ENCODE measurements at regions not wholly inside any gene's neighbourhood (a gene's known extent, or its start where the extent isn't known, plus 50 kb on each side); places are given as distances from the start of the nearest gene placed in this dataset.

GRCh38 chr14:50056435-50056834, 59.9 kb downstream of the VCPKMT start:
- Histone ChIP-seq H3K9me3 (ENCODE audit: control extremely low read depth in 1 of 3, control insufficient read depth in 2 of 3, insufficient read depth in 1 of 3, low read length in 2 of 3) (no peaks in the 10 kb centered on the region), H3K27ac (ENCODE audit: low read length in 2 of 2) (no peak overlapping the region), H3K4me1 (ENCODE audit: control insufficient read depth in 2 of 2, insufficient read depth in 2 of 2, low read length in 2 of 2) (peaks cover 23 to 43% of the 10 kb centered on the region in 2 donors), H3K4me3 (ENCODE audit: control extremely low read depth in 1 of 5, extremely low read depth in 1 of 5, insufficient read depth in 1 of 5, low read depth in 2 of 5, low read length in 4 of 5) (no peak overlapping the region), H3K9ac (ENCODE audit: low read length) (no peak overlapping the region), H3K4me2 (replicated peaks; ENCODE audit: low read depth, low read length, poor library complexity, severe bottlenecking) (peak overlapping the region; percentile 37), H3K79me2 (ENCODE audit: control insufficient read depth, insufficient read depth, low read length) (peaks cover 51% of the 10 kb centered on the region), H2AFZ (ENCODE audit: insufficient read depth, low read depth, low read length, poor library complexity, severe bottlenecking) (peak overlapping the region; percentile 48), H3K36me3 (replicated peaks in 1 of 2; ENCODE audit: control extremely low read depth in 1 of 2, control insufficient read depth in 1 of 2, extremely low read depth in 1 of 2, insufficient read depth in 2 of 2, low read length in 1 of 2) (peaks cover 0 to 8% of the 10 kb centered on the region in 2 experiments), H3K27me3 (replicated peaks in 1 of 4; ENCODE audit: control extremely low read depth in 1 of 4, control insufficient read depth in 3 of 4, insufficient read depth in 4 of 4, low read length in 3 of 4) (no peaks in the 10 kb centered on the region), H4K20me1 (ENCODE audit: control insufficient read depth, insufficient read depth, low read length, poor library complexity, severe bottlenecking) (no peaks in the 10 kb centered on the region)
- Mint-ChIP-seq H3K9me3 (ENCODE audit: insufficient read depth) (no peaks in the 10 kb centered on the region), H3K4me3 (no peak overlapping the region), H3K27me3 (no peaks in the 10 kb centered on the region), H3K4me1 (peaks cover 52% of the 10 kb centered on the region), H3K27ac (peak overlapping the region; percentile 77)
- TF ChIP-seq EZH2 (IDR thresholded peaks at IDR 0.05; ENCODE audit: borderline replicate concordance, insufficient read depth, low read depth, low read length, poor library complexity, severe bottlenecking) (no peak), CTCF (IDR thresholded peaks at IDR 0.05) (no peak)
- ChIA-PET CTCF (interaction anchor here (0.9 to 2.9 kb wide), 9 partner anchors 26 to 195 kb away, joined by 3 to 29 read pairs (median 5); partner anchors contain the start of gene ARF6), POLR2A (interaction anchor here (1.7 to 2.6 kb wide), 2 partner anchors 29 to 48 kb away, joined by 4 to 7 read pairs; no protein-coding TSS in a partner anchor)
- 98% methylated on average over 11 of the region's 16 CpGs for WGBS (ENCODE audit: insufficient coverage)
- intact Hi-C loops (cut with micrococcal nuclease): loop anchor here (1.0 to 5.0 kb wide), 2 partner anchors 48 to 476 kb away; partner anchors contain the start of gene MAP4K5
- DNase-seq (no peak), ATAC-seq (ENCODE audit: low read depth) (no peak)

GRCh38 chr14:50057331-50057730, 59.0 kb downstream of the VCPKMT start:
- no peak overlapping the region for H3K4me3 Mint-ChIP-seq
- CTCF ChIA-PET: interaction anchor here (1.2 to 2.9 kb wide), 5 partner anchors 25 to 196 kb away, joined by 3 to 29 read pairs (median 6); partner anchors contain the start of gene ARF6

More at GRCh38 chr14:50057331-50057730, 59.0 kb downstream of the VCPKMT start:
- H3K9ac ChIP-seq (ENCODE audit: low read length): no peak overlapping the region
- H3K79me2 ChIP-seq (ENCODE audit: control insufficient read depth, insufficient read depth, low read length): peaks cover 51% of the 10 kb centered on the region
- no peak overlapping the region for H3K4me2 ChIP-seq (replicated peaks; ENCODE audit: low read depth, low read length, poor library complexity, severe bottlenecking)
- H4K20me1 ChIP-seq (ENCODE audit: control insufficient read depth, insufficient read depth, low read length, poor library complexity, severe bottlenecking): no peaks in the 10 kb centered on the region
- Mint-ChIP-seq H3K27ac (peak overlapping the region; percentile 47), H3K9me3 (ENCODE audit: insufficient read depth) (no peaks in the 10 kb centered on the region), H3K27me3 (no peaks in the 10 kb centered on the region), H3K4me1 (peaks cover 60% of the 10 kb centered on the region)
- DNase-seq: no peak
- no peak for ATAC-seq (ENCODE audit: low read depth)
- WGBS (ENCODE audit: insufficient coverage): 93% methylated on average over 3 of the region's 5 CpGs
- H3K27me3 ChIP-seq (replicated peaks in 1 of 4; ENCODE audit: control extremely low read depth in 1 of 4, control insufficient read depth in 3 of 4, insufficient read depth in 4 of 4, low read length in 3 of 4): no peaks in the 10 kb centered on the region
- H2AFZ ChIP-seq (ENCODE audit: insufficient read depth, low read depth, low read length, poor library complexity, severe bottlenecking): no peak overlapping the region
- H3K4me1 ChIP-seq (ENCODE audit: control insufficient read depth in 2 of 2, insufficient read depth in 2 of 2, low read length in 2 of 2): peaks cover 31 to 52% of the 10 kb centered on the region in 2 donors
- TF ChIP-seq CTCF (IDR thresholded peaks at IDR 0.05) (no peak), EZH2 (IDR thresholded peaks at IDR 0.05; ENCODE audit: borderline replicate concordance, insufficient read depth, low read depth, low read length, poor library complexity, severe bottlenecking) (no peak)
- H3K27ac ChIP-seq (ENCODE audit: low read length in 2 of 2): no peak overlapping the region
- POLR2A ChIA-PET: no interaction called here
- no peak overlapping the region for H3K4me3 ChIP-seq (ENCODE audit: control extremely low read depth in 1 of 5, extremely low read depth in 1 of 5, insufficient read depth in 1 of 5, low read depth in 2 of 5, low read length in 4 of 5)
- intact Hi-C loops (cut with micrococcal nuclease): loop anchor here (5.0 kb wide), 1 partner anchor 475 kb away; the partner anchor contains the start of gene MAP4K5
- H3K36me3 ChIP-seq (replicated peaks in 1 of 2; ENCODE audit: control extremely low read depth in 1 of 2, control insufficient read depth in 1 of 2, extremely low read depth in 1 of 2, insufficient read depth in 2 of 2, low read length in 1 of 2): peaks cover 0 to 4% of the 10 kb centered on the region in 2 experiments
- H3K9me3 ChIP-seq (ENCODE audit: control extremely low read depth in 1 of 3, control insufficient read depth in 2 of 3, insufficient read depth in 1 of 3, low read length in 2 of 3): no peaks in the 10 kb centered on the region
